ENCODE measurements at regions not wholly inside any gene's neighbourhood (a gene's known extent, or its start where the extent isn't known, plus 50 kb on each side); places are given as distances from the start of the nearest gene placed in this dataset.

DNA sequence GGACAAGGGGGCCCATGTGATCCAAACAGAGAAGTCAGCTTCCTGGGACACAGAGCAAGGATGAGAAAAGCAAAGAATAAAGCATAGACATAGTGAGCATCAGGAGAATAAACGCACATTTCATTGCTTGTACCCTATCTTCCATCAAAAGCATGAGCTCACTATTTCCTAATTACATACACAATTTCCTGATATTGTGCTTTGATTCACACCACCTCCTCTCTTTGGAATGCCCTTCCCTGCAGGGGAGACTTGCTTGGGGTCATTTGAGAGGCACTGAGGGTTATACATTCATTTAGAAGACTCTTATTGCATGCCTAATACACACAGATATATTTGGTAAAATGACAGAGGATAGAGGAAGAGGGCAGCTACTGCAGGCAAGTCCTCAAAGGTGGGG, 185.4 kb downstream of the SEC16B start:
- ATAC-seq (no peak), DNase-seq (no peak)
- Mint-ChIP-seq H3K9me3 (peaks cover 7 to 21% of the 10 kb centered on the region in 2 donors), H3K4me3 (no peak overlapping the region), H3K27me3 (no peaks in the 10 kb centered on the region), H3K27ac (no peak overlapping the region), H3K4me1 (no peaks in the 10 kb centered on the region)

GRCh38 chr1:177783051-177783450, 186.8 kb downstream of the SEC16B start:
- Mint-ChIP-seq H3K4me1 (no peaks in the 10 kb centered on the region), H3K4me3 (no peak overlapping the region), H3K27me3 (no peaks in the 10 kb centered on the region), H3K9me3 (peaks cover 7 to 21% of the 10 kb centered on the region in 2 donors), H3K27ac (no peak overlapping the region)
- ATAC-seq (no peak), DNase-seq (no peak)

DNA sequence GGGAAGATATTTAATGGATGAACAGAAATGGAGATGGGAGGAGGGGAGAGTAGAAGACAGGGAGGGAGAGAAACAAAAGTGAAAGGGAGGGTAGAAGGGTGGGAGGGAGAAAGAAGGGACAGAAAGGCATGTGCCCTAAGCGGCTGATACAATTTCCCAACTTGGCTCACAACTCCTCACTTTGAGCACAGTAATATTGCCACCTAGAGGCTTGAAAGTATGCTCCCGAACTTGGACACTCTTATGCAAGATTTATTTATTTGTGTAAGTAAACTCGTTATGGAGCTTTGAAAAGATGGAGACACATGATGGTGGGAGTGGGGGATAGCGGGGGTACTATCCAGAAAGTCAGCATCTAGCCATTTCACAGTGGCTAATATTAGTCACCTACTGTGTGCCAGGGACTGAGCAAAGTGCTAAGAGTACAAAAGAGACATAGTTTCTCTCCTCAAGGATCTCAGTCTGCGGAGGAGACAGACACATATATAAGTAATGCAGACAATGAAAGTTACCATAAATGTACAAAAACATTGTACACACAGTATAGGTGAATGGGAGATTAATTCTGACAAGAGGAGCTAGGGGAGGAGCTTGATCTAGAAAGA, 189.7 kb downstream of the SEC16B start:
- Mint-ChIP-seq H3K4me1 (no peaks in the 10 kb centered on the region), H3K27me3 (no peaks in the 10 kb centered on the region), H3K9me3 (peaks cover 15 to 19% of the 10 kb centered on the region in 2 donors), H3K4me3 (no peak overlapping the region), H3K27ac (peak overlapping the region in 1 of 2 donors; percentile 26)
- DNase-seq (no peak), ATAC-seq (no peak)

DNA sequence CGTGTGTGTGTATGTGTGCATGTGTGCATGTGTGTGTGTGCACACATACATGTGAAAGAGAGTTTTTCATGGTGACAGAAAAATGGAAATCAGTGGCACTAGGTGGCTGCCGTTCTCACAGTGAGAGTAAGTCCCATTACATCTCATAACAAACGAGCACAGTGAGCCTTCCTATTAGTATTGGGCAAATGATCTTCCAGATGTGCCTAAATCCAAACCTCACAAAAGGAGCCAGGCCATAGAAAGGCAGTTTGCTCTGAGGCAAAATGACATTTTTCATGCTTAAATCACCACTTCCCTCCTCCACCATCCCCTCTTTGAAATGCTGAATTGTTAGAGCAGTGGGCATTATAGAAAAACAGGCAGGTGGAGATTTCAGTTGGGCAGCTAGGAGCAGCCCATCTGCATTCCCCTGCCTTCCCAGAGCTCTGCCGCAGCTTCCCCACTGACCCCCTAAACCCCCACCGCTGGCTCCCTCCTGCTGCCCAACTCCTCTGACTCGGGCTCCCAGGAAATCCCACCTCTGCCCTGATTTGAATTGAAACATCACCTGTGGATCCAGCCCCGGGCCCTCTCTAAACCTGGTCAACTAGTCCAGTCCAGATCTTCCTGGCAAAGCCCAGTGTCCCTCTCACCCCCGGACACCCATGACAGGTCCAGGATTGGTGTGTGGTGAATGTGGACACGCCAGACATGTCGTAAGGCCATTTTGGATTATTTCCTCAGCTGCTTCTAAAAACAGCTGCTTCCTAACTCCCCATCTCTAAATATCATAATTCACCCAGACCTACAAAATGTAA, 190.5 kb downstream of the SEC16B start:
- ATAC-seq (no peak), DNase-seq (no peak)
- Mint-ChIP-seq H3K4me1 (no peaks in the 10 kb centered on the region), H3K27me3 (no peaks in the 10 kb centered on the region), H3K9me3 (peaks cover 15 to 19% of the 10 kb centered on the region in 2 donors), H3K27ac (no peak overlapping the region), H3K4me3 (no peak overlapping the region)

DNA sequence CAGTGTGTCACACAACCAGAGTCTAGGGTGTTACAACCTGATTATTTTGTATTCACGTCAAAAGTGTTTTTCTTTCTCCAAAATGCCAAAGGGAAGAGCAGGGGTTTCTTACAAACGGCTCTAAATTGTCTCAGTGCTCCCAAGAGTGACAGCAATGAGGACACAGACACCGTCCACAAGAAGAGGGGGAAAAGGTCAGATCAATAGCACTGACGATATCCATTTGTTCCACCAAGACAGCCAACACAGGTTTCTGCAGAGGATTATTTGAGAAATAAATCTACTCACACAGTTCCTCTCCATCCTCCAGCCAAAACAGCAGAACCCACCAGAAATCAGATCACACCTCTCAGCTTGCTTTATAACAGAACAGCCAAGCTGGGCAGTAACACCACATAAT, 193.9 kb downstream of the SEC16B start:
- no peak overlapping the region for H3K4me3 Mint-ChIP-seq
- H3K27me3 Mint-ChIP-seq, result no peaks in the 10 kb centered on the region
- H3K27ac Mint-ChIP-seq, result no peak overlapping the region
- H3K9me3 Mint-ChIP-seq, result peaks cover 10 to 18% of the 10 kb centered on the region in 2 donors
- no peak for ATAC-seq
- DNase-seq, result no peak
- H3K4me1 Mint-ChIP-seq, result no peaks in the 10 kb centered on the region

DNA sequence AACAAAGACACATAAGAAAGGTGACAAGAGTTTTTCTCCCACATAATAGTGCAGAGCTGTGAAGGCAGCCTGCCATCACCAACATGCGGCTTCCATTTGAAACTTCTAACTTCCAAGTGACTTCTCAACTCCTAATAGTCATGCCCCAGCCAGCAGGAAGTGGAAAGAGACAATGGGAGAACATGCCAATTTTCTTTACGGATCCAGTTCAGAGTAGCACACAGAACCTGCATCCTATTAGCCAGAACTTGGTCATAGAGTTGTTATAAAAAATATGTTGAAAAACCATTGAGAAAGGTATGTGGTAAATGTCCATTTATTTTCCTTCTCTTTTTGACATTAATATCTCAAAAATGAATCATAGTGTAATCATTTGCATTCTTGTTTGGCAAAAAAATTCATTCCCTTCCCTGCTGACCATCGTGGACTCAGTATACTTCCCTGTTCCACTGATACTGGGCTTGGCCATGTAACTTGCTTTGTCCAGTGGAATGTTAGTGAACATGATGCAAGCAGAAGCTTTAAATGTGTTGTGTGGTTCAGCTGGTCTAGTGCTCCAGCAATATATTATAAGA, 197.4 kb downstream of the SEC16B start:
- DNase-seq, result no peak
- peaks cover 17 to 18% of the 10 kb centered on the region in 2 donors for H3K9me3 Mint-ChIP-seq
- no peak overlapping the region for H3K27ac Mint-ChIP-seq
- H3K4me1 Mint-ChIP-seq, result no peaks in the 10 kb centered on the region
- H3K4me3 Mint-ChIP-seq, result no peak overlapping the region
- no peak for ATAC-seq
- H3K27me3 Mint-ChIP-seq, result no peaks in the 10 kb centered on the region

GRCh38 chr1:177771688-177772087, 198.2 kb downstream of the SEC16B start:
- Mint-ChIP-seq H3K9me3 (peaks cover 17 to 18% of the 10 kb centered on the region in 2 donors), H3K27me3 (no peaks in the 10 kb centered on the region), H3K4me1 (no peaks in the 10 kb centered on the region), H3K4me3 (no peak overlapping the region), H3K27ac (no peak overlapping the region)
- ATAC-seq (no peak), DNase-seq (no peak)

GRCh38 chr1:177770096-177770495, 199.8 kb downstream of the SEC16B start:
- no peak overlapping the region for H3K4me3 Mint-ChIP-seq
- no peak overlapping the region for H3K27ac Mint-ChIP-seq
- H3K27me3 Mint-ChIP-seq, result no peaks in the 10 kb centered on the region
- ATAC-seq, result no peak
- H3K4me1 Mint-ChIP-seq, result no peaks in the 10 kb centered on the region
- peaks cover 7 to 10% of the 10 kb centered on the region in 2 donors for H3K9me3 Mint-ChIP-seq
- no peak for DNase-seq

DNA sequence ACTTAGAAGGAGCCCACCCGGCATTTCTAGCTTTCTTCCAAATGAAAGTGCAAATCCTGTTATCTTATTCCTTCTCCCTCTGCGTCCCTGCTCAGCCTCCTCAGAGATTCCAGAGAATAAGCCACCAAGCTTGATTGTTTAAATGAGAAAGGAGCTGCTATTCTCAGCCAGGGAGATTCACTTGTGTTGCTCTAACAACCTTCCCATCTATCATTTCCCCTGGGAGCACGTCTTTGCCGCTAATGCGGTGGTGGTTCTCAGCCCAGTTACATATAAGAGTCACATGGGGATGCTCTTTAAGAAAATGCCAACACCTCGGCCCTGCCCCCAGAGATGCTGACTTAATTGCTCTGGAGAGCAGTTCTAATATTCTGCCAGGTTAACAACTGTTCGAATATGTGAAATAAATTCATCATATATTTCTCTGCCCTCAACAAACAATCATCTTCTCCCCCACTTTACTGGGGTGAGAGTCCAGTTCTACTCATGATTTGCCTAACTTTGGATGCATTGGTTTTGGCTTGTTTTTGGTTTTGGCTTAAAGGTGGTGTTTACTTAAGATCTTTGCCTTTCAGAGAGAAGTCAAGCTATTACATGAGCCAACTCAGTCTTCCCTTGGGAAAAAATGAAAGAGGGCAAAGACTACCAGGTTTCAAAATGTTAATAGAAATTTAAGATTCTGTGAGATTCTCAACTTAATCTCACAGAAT, 213.9 kb downstream of the SEC16B start:
- H3K4me3 Mint-ChIP-seq, result no peak overlapping the region
- no peaks in the 10 kb centered on the region for H3K27me3 Mint-ChIP-seq
- no peak overlapping the region for H3K27ac Mint-ChIP-seq
- H3K4me1 Mint-ChIP-seq, result no peaks in the 10 kb centered on the region
- no peak for ATAC-seq
- peaks cover 14 to 16% of the 10 kb centered on the region in 2 donors for H3K9me3 Mint-ChIP-seq
- DNase-seq, result no peak

DNA sequence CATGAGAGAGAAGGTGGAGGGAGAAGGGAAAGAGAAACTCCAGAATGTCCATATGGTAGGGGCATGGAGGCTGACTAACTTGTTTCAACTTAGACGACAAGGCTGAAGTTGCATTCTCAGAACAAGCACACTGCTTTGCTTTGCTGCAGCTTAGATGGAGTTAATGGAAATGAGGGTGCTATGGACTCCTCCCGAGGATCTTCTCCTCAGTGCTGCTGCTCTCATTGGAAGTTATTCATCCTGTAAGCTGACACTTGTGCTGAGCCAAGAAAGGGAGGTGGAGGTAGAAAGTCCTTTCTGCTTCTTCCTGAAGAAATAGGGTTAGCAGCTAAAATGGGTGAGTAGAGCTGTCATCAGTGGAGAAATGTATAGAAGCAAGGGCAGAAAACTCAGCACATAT, 215.3 kb downstream of the SEC16B start:
- H3K27me3 Mint-ChIP-seq, result no peaks in the 10 kb centered on the region
- DNase-seq (no peak), ATAC-seq (no peak)
- no peak overlapping the region for H3K4me3 Mint-ChIP-seq
- no peak overlapping the region for H3K27ac Mint-ChIP-seq
- H3K9me3 Mint-ChIP-seq, result peaks cover 14 to 15% of the 10 kb centered on the region in 2 donors
- H3K4me1 Mint-ChIP-seq, result no peaks in the 10 kb centered on the region

DNA sequence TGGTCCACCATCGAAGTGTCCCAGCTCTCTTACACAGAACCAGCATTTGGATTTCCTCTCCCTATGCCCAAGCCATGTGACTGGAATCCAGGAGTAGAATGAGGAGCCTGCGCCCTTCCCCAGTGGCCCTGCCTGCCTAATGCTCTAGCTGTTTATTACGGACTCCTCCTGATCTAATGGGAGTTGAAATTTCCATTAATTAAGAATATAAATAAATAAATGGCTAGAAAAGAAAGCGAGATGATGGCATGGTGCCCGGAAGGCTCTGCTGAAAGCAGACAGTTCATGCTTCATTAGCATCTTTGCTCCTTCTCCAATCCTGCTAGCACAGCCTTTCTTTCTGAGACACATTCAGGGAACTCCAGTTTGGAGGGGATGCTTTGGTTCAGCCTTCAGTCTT, 216.2 kb downstream of the SEC16B start:
- peaks cover 6 to 14% of the 10 kb centered on the region in 2 donors for H3K9me3 Mint-ChIP-seq
- no peaks in the 10 kb centered on the region for H3K4me1 Mint-ChIP-seq
- no peak overlapping the region for H3K4me3 Mint-ChIP-seq
- H3K27me3 Mint-ChIP-seq, result no peaks in the 10 kb centered on the region
- DNase-seq, result no peak
- ATAC-seq, result no peak
- H3K27ac Mint-ChIP-seq, result no peak overlapping the region

- H3K9me3 Mint-ChIP-seq, result peaks cover 0 to 21% of the 10 kb centered on the region in 2 donors
- no peak for ATAC-seq
- no peak for DNase-seq
- no peak overlapping the region for H3K27ac Mint-ChIP-seq
- H3K27me3 Mint-ChIP-seq, result no peaks in the 10 kb centered on the region
- no peak overlapping the region for H3K4me3 Mint-ChIP-seq
- H3K4me1 Mint-ChIP-seq, result no peaks in the 10 kb centered on the region
These were observed 221.6 kb downstream of the SEC16B start for GRCh38 chr1:177748080-177748801.

DNA sequence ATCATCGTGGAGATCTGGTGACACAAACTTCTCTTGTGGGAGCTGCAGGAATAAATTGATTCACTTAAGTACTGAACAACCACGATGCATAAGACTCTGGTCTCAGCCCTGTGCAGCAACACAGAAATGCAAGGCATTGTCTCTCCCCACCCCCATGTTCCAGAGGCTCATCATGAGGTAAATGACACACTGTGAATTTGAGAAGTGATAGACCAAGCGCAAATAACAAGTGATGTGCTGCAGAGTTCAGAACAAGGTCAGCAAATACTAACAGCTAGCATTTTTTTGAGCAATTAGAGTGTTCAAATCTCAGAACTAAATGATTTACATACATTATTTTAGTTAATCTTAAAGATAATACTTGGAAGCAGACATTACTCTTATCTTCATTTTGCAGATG, 223.7 kb downstream of the SEC16B start:
- ATAC-seq (no peak), DNase-seq (no peak)
- H3K9me3 Mint-ChIP-seq, result peaks cover 0 to 15% of the 10 kb centered on the region in 2 donors

DNA sequence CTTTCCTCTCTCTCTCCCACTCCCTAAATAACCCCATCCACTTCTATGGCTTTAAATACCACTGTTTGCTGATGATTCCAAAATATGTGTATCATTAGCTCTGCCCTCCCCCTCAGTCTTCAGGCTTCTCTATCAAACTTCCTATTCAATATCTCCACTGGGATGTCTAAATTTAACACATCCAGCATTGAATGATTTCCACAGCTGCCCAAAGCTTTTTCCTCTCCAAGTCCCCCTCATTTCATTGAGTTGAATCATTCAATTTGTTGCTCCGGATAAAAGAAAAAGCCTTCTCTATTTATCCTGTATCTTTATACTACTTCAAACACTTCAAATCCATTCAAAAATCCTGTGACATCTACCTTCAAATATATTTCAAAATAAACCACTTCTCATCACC, 225.0 kb downstream of the SEC16B start:
- Mint-ChIP-seq H3K9me3 (peaks cover 0 to 15% of the 10 kb centered on the region in 2 donors), H3K27me3 (no peaks in the 10 kb centered on the region), H3K27ac (no peak overlapping the region), H3K4me1 (no peaks in the 10 kb centered on the region), H3K4me3 (no peak overlapping the region)
- no peak for DNase-seq
- no peak for ATAC-seq

More for the DNA sequence above, 223.7 kb downstream of the SEC16B start:
- Mint-ChIP-seq H3K4me1 (no peaks in the 10 kb centered on the region), H3K27ac (no peak overlapping the region), H3K27me3 (no peaks in the 10 kb centered on the region), H3K4me3 (no peak overlapping the region)

DNA sequence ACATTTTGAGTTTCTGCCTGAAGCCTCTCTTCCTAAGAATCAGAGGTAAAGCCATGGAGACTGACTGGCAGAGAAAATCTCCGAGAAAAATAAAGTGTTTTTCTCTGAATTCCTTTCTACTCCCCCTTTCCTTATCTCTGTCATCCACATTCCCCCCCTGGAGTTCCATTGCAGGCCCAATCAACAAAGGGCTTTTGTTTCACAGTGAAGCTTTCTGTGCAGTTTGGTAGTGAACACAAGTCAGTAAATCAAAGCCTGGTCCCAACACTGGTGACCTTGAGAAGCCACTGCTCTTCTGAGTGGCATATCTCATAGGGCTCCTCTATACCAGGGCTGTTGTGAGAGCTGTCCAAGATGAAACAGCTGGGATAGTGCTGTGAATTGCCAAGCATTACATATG, 228.4 kb downstream of the SEC16B start:
- DNase-seq (no peak), ATAC-seq (no peak)
- Mint-ChIP-seq H3K4me3 (no peak overlapping the region), H3K27ac (no peak overlapping the region), H3K4me1 (no peaks in the 10 kb centered on the region), H3K27me3 (no peaks in the 10 kb centered on the region), H3K9me3 (peaks cover 0 to 15% of the 10 kb centered on the region in 2 donors)

Data from stimulated activated naive CD8-positive, alpha-beta T cell treated with anti-CD3 and anti-CD28 coated beads, Interleukin-15, amount 100 ng/mL, for 72 hours (primary cell).